ENCODE measurements at regions not wholly inside any gene's neighbourhood (a gene's known extent, or its start where the extent isn't known, plus 50 kb on each side); places are given as distances from the start of the nearest gene placed in this dataset.
"Not testable (repeated sequence)": the region's sequence is repeated elsewhere in the genome, so short reads cannot be mapped to it uniquely, and the experiment has no call there.

DNA sequence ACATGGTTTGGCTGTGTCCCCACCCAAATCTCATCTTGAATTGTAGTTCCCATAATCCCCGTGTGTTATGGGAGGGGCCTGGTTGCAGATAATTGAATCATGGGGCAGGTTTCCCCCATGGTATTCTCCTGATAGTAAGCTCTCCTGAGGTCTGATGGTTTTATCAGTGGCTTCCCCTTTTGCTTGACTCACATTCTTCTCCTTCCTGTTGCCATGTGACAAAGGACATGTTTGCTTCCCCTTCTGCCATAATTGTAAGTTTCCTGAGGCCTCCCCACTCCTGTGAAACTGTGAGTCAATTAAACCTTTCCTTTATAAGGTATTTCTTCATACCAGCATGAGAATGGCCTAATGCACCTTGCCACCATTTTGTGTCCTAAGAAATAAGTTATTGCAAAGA, 415.0 kb downstream of the COL11A1 start:
- DNase-seq (ENCODE audit: low read depth) = no peak
- H3K4me3 ChIP-seq (ENCODE audit: low read depth, low read length) = no peak overlapping the region
- TF ChIP-seq, protein P1, sequence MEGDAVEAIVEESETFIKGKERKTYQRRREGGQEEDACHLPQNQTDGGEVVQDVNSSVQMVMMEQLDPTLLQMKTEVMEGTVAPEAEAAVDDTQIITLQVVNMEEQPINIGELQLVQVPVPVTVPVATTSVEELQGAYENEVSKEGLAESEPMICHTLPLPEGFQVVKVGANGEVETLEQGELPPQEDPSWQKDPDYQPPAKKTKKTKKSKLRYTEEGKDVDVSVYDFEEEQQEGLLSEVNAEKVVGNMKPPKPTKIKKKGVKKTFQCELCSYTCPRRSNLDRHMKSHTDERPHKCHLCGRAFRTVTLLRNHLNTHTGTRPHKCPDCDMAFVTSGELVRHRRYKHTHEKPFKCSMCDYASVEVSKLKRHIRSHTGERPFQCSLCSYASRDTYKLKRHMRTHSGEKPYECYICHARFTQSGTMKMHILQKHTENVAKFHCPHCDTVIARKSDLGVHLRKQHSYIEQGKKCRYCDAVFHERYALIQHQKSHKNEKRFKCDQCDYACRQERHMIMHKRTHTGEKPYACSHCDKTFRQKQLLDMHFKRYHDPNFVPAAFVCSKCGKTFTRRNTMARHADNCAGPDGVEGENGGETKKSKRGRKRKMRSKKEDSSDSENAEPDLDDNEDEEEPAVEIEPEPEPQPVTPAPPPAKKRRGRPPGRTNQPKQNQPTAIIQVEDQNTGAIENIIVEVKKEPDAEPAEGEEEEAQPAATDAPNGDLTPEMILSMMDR (IDR thresholded peaks at IDR 0.05; ENCODE audit: control insufficient read depth, extremely low read depth, insufficient read depth) = no peak

DNA sequence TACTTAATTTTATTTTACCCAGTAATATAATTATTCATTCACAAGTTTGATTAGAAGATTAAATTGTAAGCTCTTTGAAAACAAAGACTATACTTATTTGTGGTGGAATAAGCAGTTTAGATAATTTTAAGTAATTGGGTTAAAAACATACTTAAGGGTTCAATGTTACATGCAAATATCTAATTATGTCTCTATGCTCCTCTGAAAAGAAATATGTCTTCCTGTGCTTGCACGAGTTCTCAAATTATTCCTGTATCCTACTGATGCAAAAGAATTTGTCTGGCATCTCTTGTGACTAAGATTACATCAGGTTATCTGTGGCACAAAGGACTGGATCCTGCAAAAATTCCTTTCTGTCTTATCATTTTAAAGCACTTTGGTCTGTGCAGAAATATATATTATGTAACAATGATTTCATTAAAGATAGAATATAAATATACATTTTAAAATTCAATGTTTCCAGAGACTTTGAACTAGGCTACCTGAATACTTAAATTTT, 416.7 kb downstream of the COL11A1 start:
- TF ChIP-seq, protein P1 (IDR thresholded peaks at IDR 0.05; ENCODE audit: control insufficient read depth, extremely low read depth, insufficient read depth) = no peak
- no peak overlapping the region for H3K4me3 ChIP-seq (ENCODE audit: low read depth, low read length)
- no peak for DNase-seq (ENCODE audit: low read depth)

DNA sequence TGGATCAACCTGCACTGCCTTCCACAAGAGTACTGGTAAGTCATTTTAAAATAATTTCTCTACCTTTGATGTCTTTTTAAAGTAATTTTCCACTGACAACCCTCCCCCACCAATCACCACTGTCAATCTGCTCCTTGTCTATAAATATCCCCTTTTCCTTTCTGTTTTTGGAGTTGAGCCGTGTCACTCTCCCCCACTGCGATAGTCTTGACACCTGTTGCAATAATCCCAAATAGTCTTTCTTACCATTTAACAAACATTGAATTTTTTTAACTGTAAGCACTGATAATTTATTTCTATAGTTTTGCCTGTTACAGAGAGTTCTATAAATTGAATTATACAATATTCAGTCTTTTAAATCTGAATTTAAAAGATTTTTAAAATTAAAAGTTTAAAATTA, 420.9 kb downstream of the COL11A1 start:
- TF ChIP-seq, protein P1 (IDR thresholded peaks at IDR 0.05; ENCODE audit: control insufficient read depth, extremely low read depth, insufficient read depth) = no peak
- no peak for DNase-seq (ENCODE audit: low read depth)
- H3K4me3 ChIP-seq (ENCODE audit: low read depth, low read length) = no peak overlapping the region

DNA sequence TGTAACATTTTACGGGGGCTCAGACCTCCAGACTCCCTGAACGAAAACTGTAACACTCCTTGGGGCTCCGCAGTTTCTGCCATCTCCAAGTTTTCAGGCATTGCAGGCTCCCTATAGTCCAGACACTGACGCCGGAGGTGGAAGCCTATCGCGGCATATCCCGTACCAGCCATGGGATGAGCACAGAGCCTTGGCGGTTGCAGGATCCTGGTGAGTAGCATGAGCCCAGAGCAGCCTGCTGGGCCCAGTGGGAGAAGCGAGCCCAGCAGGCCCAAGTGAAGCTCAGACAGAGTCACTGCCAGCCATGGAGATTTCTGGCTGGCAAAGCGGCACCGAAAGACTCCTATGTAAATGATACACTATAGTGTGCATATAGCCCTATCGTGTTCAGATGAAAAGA, 446.8 kb downstream of the COL11A1 start:
- H3K4me3 ChIP-seq (ENCODE audit: low read depth, low read length) = no peak overlapping the region
- no peak for DNase-seq (ENCODE audit: low read depth)
- TF ChIP-seq, protein P1 (IDR thresholded peaks at IDR 0.05; ENCODE audit: control insufficient read depth, extremely low read depth, insufficient read depth) = no peak

DNA sequence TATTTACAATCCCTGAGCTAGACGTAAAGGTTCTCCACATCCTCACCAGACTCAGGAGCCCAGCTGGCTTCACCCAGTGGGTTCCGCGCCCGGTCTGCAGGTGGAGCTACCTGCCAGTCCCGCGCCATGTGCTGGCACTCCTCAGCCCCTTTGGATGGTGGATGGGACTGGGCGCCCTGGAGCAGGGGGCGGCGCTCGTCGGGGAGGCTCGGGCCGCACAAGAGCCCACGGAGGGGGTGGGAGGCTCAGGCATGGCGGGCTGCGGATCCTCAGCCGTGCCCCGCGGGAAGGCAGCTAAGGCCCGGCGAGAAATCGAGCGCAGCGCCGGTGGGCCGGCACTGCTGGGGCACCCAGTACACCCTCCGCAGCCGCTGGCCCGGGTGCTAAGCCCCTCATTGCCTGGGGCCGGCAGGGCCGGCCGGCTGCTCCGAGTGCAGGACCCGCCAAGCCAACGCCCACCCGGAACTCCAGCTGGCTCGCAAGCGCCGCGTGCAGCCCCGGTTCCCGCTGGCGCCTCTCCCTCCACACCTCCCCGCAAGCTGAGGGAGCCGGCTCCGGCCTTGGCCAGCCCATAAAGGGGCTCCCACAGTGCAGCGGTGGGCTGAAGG, 448.3 kb downstream of the COL11A1 start:
- H3K4me3 ChIP-seq (ENCODE audit: low read depth, low read length); DNase-seq (ENCODE audit: low read depth): not testable (repeated sequence)

DNA sequence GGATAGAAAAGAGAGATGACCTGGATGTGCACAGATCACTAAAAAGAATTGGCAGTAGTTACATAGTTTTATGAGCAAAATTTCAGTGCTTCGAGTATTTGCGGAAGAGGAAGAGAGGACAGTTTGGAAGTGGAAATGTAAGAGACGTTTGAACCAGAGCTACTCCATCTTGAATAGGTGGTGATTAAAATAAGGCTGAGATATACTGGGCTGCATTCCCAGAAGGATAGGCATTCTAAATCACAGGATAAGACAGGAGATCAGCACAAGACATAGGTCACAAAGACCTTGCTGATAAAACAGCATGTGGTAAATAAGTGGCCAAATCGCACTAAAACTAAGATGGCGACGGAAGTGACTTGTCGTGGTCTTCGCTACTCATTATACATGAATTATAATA, 453.3 kb downstream of the COL11A1 start:
- no peak overlapping the region for H3K4me3 ChIP-seq (ENCODE audit: low read depth, low read length)
- TF ChIP-seq, protein P1 (IDR thresholded peaks at IDR 0.05; ENCODE audit: control insufficient read depth, extremely low read depth, insufficient read depth) = no peak
- DNase-seq (ENCODE audit: low read depth) = no peak

DNA sequence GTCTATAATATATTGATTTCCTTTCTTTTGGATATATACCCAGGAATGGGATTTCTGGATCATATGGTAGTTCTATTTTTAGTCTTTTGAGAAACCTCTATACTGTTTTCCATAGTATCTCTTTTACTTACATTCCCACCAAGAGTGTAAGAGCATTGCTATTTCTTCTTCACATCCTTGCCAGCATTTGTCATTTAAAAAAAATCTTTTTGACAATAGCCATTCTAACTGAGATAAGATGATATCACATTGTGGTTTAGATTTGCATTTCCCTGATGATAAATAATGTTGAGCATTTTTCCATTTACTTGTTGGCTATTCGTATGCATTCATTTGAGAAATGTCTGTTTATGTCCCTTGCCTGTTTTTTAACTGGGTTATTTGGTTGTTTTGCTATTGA, 467.4 kb downstream of the COL11A1 start:
- DNase-seq (ENCODE audit: low read depth) = no peak
- TF ChIP-seq, protein P1 (IDR thresholded peaks at IDR 0.05; ENCODE audit: control insufficient read depth, extremely low read depth, insufficient read depth) = no peak
- no peak overlapping the region for H3K4me3 ChIP-seq (ENCODE audit: low read depth, low read length)
